ENCODE measurements at regions not wholly inside any gene's neighbourhood (a gene's known extent, or its start where the extent isn't known, plus 50 kb on each side); places are given as distances from the start of the nearest gene placed in this dataset.

DNA sequence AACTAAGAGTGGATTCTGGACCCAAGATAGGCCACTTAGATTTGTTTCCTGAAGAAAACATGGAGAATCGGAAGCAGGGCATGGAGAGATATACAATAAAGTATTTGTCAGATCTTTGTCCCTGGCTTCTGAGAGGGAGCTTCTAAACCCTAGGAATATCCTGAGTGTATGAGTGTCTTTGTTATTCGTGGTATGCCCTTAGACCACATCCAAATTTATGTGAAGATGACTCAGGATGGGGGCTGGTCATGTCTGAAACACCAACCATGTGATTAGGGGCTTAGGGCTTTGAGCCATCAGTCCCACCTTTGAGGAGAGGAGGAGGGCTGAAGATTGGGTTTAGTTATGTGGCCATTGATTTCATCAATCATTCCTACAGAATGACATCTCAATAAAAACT lies 69.7 kb upstream of the PLPP4 start:
- ATAC-seq (no peak), DNase-seq (ENCODE audit: low read depth in 1 of 2, low spot score in 1 of 2) (no peak), FAIRE-seq (no peak)
- Histone ChIP-seq H3K9me3 (no peaks in the 10 kb centered on the region), H3K4me3 (no peak overlapping the region), H3K4me2 (no peak overlapping the region), H3K4me1 (no peaks in the 10 kb centered on the region), H3K27ac (no peak overlapping the region)
- ChIA-PET CTCF (interaction anchor here (1.1 kb wide), 1 partner anchor 36 kb away, joined by 3 read pairs; no protein-coding TSS in a partner anchor), POLR2A (no interaction called here)
- 8% methylated on average over 2 of the region's 2 CpGs for WGBS (ENCODE audit: missing lambda C conversion rate)
- TF ChIP-seq EHF (CRISPR knock-in tag; IDR thresholded peaks at IDR 0.05) (no peak), SMC3 (IDR thresholded peaks at IDR 0.05) (no peak), MAZ (IDR thresholded peaks at IDR 0.05; ENCODE audit: borderline replicate concordance, low read depth, low read length) (no peak), NFE2L2 (conservative IDR thresholded peaks at IDR 0.05; ENCODE audit: low read length) (no peak), JUN (IDR thresholded peaks at IDR 0.05) (no peak), CBX2 (IDR thresholded peaks at IDR 0.05; ENCODE audit: borderline replicate concordance, low read depth) (no peak), ZC3H11A (IDR thresholded peaks at IDR 0.05) (no peak), NPAS2 (CRISPR knock-in tag; IDR thresholded peaks at IDR 0.05; ENCODE audit: borderline replicate concordance) (no peak), FOSL2 (IDR thresholded peaks at IDR 0.05) (no peak), FOSL2 (CRISPR knock-in tag; IDR thresholded peaks at IDR 0.05) (no peak), ZNF302 (CRISPR knock-in tag; IDR thresholded peaks at IDR 0.05) (no peak), RFX5 (IDR thresholded peaks at IDR 0.05) (no peak), JUNB (IDR thresholded peaks at IDR 0.05) (no peak), POLR2A (IDR thresholded peaks at IDR 0.05; ENCODE audit: low read length) (no peak), EHMT2 (IDR thresholded peaks at IDR 0.05; ENCODE audit: low read depth) (no peak), KDM5A (IDR thresholded peaks at IDR 0.05) (no peak), TP53 (CRISPR knock-in tag; IDR thresholded peaks at IDR 0.05) (no peak), HDAC2 (IDR thresholded peaks at IDR 0.05) (no peak), HOXA7 (CRISPR knock-in tag; IDR thresholded peaks at IDR 0.05) (no peak)

DNA sequence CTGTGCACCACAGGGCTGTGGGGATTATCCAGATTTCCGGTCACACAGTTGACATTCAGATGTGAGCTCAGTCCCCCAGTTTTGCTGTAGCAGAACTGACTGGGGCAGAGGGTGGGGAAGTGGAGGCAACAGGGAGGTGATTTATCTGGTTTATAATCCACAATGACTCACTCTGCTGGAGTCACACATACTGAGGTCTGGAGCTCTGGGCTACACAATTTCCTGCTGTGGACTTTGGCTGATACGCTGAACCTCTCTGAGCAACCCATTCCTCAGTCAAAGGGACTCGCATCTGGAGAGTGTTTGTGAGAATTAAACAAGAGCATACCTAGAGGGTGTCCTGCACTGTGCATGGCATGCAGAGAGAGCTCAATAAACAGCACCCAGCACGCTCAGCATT lies 64.8 kb upstream of the PLPP4 start:
- WGBS (ENCODE audit: missing lambda C conversion rate) = 1% methylated on average over 4 of the region's 4 CpGs

More for the DNA sequence above, 64.8 kb upstream of the PLPP4 start:
- TF ChIP-seq ZNF302 (CRISPR knock-in tag; IDR thresholded peaks at IDR 0.05) (no peak), CHD4 (IDR thresholded peaks at IDR 0.05; ENCODE audit: borderline replicate concordance) (no peak), SREBF2 (IDR thresholded peaks at IDR 0.05) (no peak), HEYL (CRISPR knock-in tag; IDR thresholded peaks at IDR 0.05) (no peak), ATOH8 (CRISPR knock-in tag; IDR thresholded peaks at IDR 0.05; ENCODE audit: low read depth) (no peak), CBX2 (IDR thresholded peaks at IDR 0.05; ENCODE audit: borderline replicate concordance, low read depth) (no peak), MYC (IDR thresholded peaks at IDR 0.05; ENCODE audit: borderline replicate concordance, low read length) (no peak), JUN (IDR thresholded peaks at IDR 0.05) (no peak), MAFK (IDR thresholded peaks at IDR 0.05; ENCODE audit: partially characterized antibody) (no peak), E2F6 (IDR thresholded peaks at IDR 0.05; ENCODE audit: borderline replicate concordance, low read depth) (no peak), RNF2 (IDR thresholded peaks at IDR 0.05; ENCODE audit: borderline replicate concordance, low read depth) (no peak), EHMT2 (IDR thresholded peaks at IDR 0.05; ENCODE audit: low read depth) (no peak), TFCP2L1 (CRISPR knock-in tag; IDR thresholded peaks at IDR 0.05) (no peak), KDM5A (IDR thresholded peaks at IDR 0.05) (no peak), ESRRA (IDR thresholded peaks at IDR 0.05; ENCODE audit: borderline replicate concordance, low read length) (no peak), CBX8 (IDR thresholded peaks at IDR 0.05) (no peak), PBX3 (IDR thresholded peaks at IDR 0.05) (no peak), ZFP36 (IDR thresholded peaks at IDR 0.05; ENCODE audit: borderline replicate concordance, partially characterized antibody) (no peak)
- TF ChIP-seq, protein P1, sequence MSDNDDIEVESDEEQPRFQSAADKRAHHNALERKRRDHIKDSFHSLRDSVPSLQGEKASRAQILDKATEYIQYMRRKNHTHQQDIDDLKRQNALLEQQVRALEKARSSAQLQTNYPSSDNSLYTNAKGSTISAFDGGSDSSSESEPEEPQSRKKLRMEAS (IDR thresholded peaks at IDR 0.05) = no peak
- TF ChIP-seq, protein P2, sequence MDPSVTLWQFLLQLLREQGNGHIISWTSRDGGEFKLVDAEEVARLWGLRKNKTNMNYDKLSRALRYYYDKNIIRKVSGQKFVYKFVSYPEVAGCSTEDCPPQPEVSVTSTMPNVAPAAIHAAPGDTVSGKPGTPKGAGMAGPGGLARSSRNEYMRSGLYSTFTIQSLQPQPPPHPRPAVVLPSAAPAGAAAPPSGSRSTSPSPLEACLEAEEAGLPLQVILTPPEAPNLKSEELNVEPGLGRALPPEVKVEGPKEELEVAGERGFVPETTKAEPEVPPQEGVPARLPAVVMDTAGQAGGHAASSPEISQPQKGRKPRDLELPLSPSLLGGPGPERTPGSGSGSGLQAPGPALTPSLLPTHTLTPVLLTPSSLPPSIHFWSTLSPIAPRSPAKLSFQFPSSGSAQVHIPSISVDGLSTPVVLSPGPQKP (IDR thresholded peaks at IDR 0.05; ENCODE audit: low read depth, low read length) = no peak
- no peak overlapping the region for H3K4me3 ChIP-seq
- ATAC-seq = no peak
- H3K4me1 ChIP-seq = no peaks in the 10 kb centered on the region
- ChIA-PET POLR2A (no interaction called here), CTCF (interaction anchor here (1.3 kb wide), 1 partner anchor 20 kb away, joined by 3 read pairs; no protein-coding TSS in a partner anchor)
- H3K9me3 ChIP-seq = no peaks in the 10 kb centered on the region
- DNase-seq (ENCODE audit: low read depth in 1 of 2, low spot score in 1 of 2) = no peak
- H3K4me2 ChIP-seq = no peak overlapping the region
- H3K27ac ChIP-seq = no peak overlapping the region
- no peak for FAIRE-seq
